GM23248 (cell line): ENCODE measurements at regions not wholly inside any gene's neighbourhood (a gene's known extent, or its start where the extent isn't known, plus 50 kb on each side); places are given as distances from the start of the nearest gene placed in this dataset.
A peak's percentile ranks its signal among the peaks of the same experiment; 100 is the strongest.

Experiments used
- DNase-seq: peaks from one replicate; pipeline ENCODE4 v3.0.0-alpha.2; 2015
- H2AFZ ChIP-seq: fragments of 200-600 bp; sonication (generic); 2 replicates; pipeline ENCODE4 v1.6.1; 2016; ENCODE audit warnings: antibody characterized with exemption
- H3F3A ChIP-seq: fragments of 200-600 bp; sonication (generic); 2 replicates; pipeline ENCODE4 v1.6.1; 2016; ENCODE audit warnings: mild to moderate bottlenecking, antibody characterized with exemption, mixed run types; ENCODE audit not compliant: insufficient read depth
- H3K27ac ChIP-seq: fragments of 200-600 bp; sonication (generic); 2 replicates; pipeline ENCODE4 v1.5.1; 2016; ENCODE audit warnings: mild to moderate bottlenecking
- H3K27me3 ChIP-seq: fragments of 200-600 bp; sonication (generic); replicated peaks from 2 replicates; pipeline ENCODE4 v1.6.1; 2016; ENCODE audit warnings: mild to moderate bottlenecking; ENCODE audit not compliant: insufficient read depth
- H3K36me3 ChIP-seq: fragments of 200-600 bp; sonication (generic); 2 replicates; pipeline ENCODE4 v1.6.1; 2016; ENCODE audit warnings: low read depth, mild to moderate bottlenecking
- H3K4me1 ChIP-seq: fragments of 200-600 bp; sonication (generic); 2 replicates; pipeline ENCODE4 v1.6.1; 2016; ENCODE audit warnings: mild to moderate bottlenecking; ENCODE audit not compliant: insufficient read depth
- H3K4me2 ChIP-seq: fragments of 200-600 bp; sonication (generic); one replicate; pipeline ENCODE4 v1.6.1; 2016; ENCODE audit warnings: mild to moderate bottlenecking; ENCODE audit not compliant: unreplicated experiment
- H3K4me3 ChIP-seq: fragments of 200-600 bp; sonication (generic); 2 replicates; pipeline ENCODE4 v1.5.1; 2016; ENCODE audit warnings: mild to moderate bottlenecking
- H3K79me2 ChIP-seq: fragments of 200-600 bp; sonication (generic); 2 replicates; pipeline ENCODE4 v1.6.1; 2016; ENCODE audit warnings: mild to moderate bottlenecking; ENCODE audit not compliant: insufficient read depth
- H3K9ac ChIP-seq: fragments of 200-600 bp; sonication (generic); 2 replicates; pipeline ENCODE4 v1.6.1; 2016; ENCODE audit warnings: mild to moderate bottlenecking
- H3K9me2 ChIP-seq: fragments of 200-600 bp; sonication (generic); 2 replicates; pipeline ENCODE4 v1.6.1; 2016; ENCODE audit warnings: mixed run types, mild to moderate bottlenecking, moderate library complexity; ENCODE audit not compliant: insufficient read depth
- H3K9me3 ChIP-seq: fragments of 200-600 bp; sonication (generic); one replicate; pipeline ENCODE4 v1.6.1; 2017; ENCODE audit warnings: low read depth
- H4K20me1 ChIP-seq: fragments of 200-600 bp; sonication (generic); 2 replicates; pipeline ENCODE4 v1.6.0; 2016; ENCODE audit not compliant: insufficient read depth
- EZH2 ChIP-seq: fragments of 200-600 bp; sonication (generic); IDR thresholded peaks from 2 replicates; pipeline ENCODE4 v1.6.1; 2018; ENCODE audit warnings: antibody characterized with exemption, mild to moderate bottlenecking; ENCODE audit not compliant: insufficient read depth, poor library complexity, severe bottlenecking
- EZH2phosphoT487 ChIP-seq: fragments of 200-600 bp; sonication (generic); IDR thresholded peaks from 2 replicates; pipeline ENCODE4 v1.6.1; 2018; ENCODE audit warnings: antibody characterized with exemption, moderate library complexity, mild to moderate bottlenecking, low read depth; ENCODE audit not compliant: insufficient read depth
- WGBS, 2 experiments: methylation state at CpG; one replicate each; pipeline ENCODE4 v1.1.6; 2015 to 2017; ENCODE audit warnings: low lambda C conversion rate in 2 of 2, low coverage in 1 of 2; ENCODE audit errors: missing lambda C conversion rate in 2 of 2; 5-methylcytosine and 5-hydroxymethylcytosine counted together
- in situ Hi-C: fragments of 300-500 bp; cut with MboI; formaldehyde crosslinking; loops from 2 replicates; pipeline ENCODE4 v1.15.0; 2020

- Histone ChIP-seq H3F3A (no peaks in the 10 kb centered on the region), H3K4me2 (no peak overlapping the region)
- TF ChIP-seq EZH2phosphoT487, result no peak
- TF ChIP-seq EZH2, result no peak
Observed at GRCh38 chr4:151567056-151567455, 158.1 kb downstream of the FHIP1A start.

DNA sequence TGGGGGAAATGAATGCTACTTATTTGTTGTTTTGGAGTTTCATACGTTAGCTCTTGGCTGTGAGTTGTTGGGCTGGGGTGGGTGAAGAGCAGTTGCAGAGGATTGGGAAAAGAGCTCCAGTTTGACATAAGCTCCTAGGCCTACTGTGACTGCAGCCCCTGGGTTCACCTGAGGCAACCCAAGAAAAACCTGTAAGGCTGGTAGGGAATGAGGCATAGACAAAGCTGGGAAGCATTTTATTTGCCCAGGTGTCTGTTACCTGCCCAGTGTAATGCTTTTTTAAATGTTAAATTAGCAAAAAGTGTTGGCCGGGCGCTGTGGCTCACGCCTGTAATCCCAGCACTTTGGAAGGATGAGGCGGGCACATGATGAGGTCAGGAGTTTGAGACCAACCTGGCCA is 160.0 kb downstream of the FHIP1A start:
- 73 to 81% methylated on average over 5 of the region's 5 CpGs for WGBS, 2 experiments
- H3F3A ChIP-seq, result no peaks in the 10 kb centered on the region
- no peak overlapping the region for H3K27ac ChIP-seq
- H3K9ac ChIP-seq, result no peak overlapping the region
- H3K4me3 ChIP-seq, result no peak overlapping the region
- no peaks in the 10 kb centered on the region for H3K9me3 ChIP-seq
- H3K36me3 ChIP-seq, result no peaks in the 10 kb centered on the region
- TF ChIP-seq EZH2phosphoT487 (no peak), EZH2 (no peak)
- no peaks in the 10 kb centered on the region for H3K27me3 ChIP-seq
- no peak for DNase-seq
- in situ Hi-C loops, result no loop called here
- H2AFZ ChIP-seq, result no peak overlapping the region
- no peaks in the 10 kb centered on the region for H4K20me1 ChIP-seq
- no peaks in the 10 kb centered on the region for H3K9me2 ChIP-seq
- H3K79me2 ChIP-seq, result no peaks in the 10 kb centered on the region
- no peaks in the 10 kb centered on the region for H3K4me1 ChIP-seq
- H3K4me2 ChIP-seq, result no peak overlapping the region

More at GRCh38 chr4:151567056-151567455, 158.1 kb downstream of the FHIP1A start:
- no peaks in the 10 kb centered on the region for H3K27me3 ChIP-seq
- no peaks in the 10 kb centered on the region for H3K9me3 ChIP-seq
- WGBS, 2 experiments, result 48 to 58% methylated on average over 4 of the region's 4 CpGs
- no peak for DNase-seq
- H3K4me3 ChIP-seq, result no peak overlapping the region
- H4K20me1 ChIP-seq, result no peaks in the 10 kb centered on the region
- no peaks in the 10 kb centered on the region for H3K9me2 ChIP-seq
- in situ Hi-C loops, result no loop called here
- H3K4me1 ChIP-seq, result no peaks in the 10 kb centered on the region
- H3K79me2 ChIP-seq, result no peaks in the 10 kb centered on the region
- no peak overlapping the region for H2AFZ ChIP-seq
- no peaks in the 10 kb centered on the region for H3K36me3 ChIP-seq
- no peak overlapping the region for H3K27ac ChIP-seq
- H3K9ac ChIP-seq, result no peak overlapping the region

DNA sequence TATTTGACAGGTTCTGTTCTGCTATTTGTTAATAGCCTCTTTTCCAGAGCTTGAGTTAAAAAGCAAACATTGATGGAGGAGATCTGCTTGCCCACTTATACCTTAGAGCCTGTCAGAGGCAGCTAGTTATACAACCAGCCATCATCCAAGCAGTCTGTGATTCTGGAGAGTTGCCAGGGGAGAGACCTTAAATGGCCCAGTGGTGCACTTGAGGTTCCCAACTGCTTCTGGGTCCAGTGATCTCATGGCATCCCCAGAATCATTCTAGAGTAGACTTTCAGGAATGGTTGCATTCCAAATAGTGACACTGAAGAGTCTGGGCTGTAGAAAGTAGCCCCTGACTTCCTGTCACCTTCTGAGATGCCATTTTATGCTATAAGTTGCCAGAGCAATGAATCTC is 160.7 kb downstream of the FHIP1A start:
- Histone ChIP-seq H3K27ac (no peak overlapping the region), H3K79me2 (no peaks in the 10 kb centered on the region), H3K4me3 (no peak overlapping the region), H3K9ac (no peak overlapping the region), H3K27me3 (no peaks in the 10 kb centered on the region), H3K4me2 (no peak overlapping the region), H3K4me1 (no peaks in the 10 kb centered on the region), H3K36me3 (no peaks in the 10 kb centered on the region), H3K9me3 (no peaks in the 10 kb centered on the region), H3F3A (no peaks in the 10 kb centered on the region), H2AFZ (no peak overlapping the region), H4K20me1 (no peaks in the 10 kb centered on the region), H3K9me2 (no peaks in the 10 kb centered on the region)
- DNase-seq, result no peak
- in situ Hi-C loops, result no loop called here
- no peak for TF ChIP-seq EZH2phosphoT487
- no peak for TF ChIP-seq EZH2

DNA sequence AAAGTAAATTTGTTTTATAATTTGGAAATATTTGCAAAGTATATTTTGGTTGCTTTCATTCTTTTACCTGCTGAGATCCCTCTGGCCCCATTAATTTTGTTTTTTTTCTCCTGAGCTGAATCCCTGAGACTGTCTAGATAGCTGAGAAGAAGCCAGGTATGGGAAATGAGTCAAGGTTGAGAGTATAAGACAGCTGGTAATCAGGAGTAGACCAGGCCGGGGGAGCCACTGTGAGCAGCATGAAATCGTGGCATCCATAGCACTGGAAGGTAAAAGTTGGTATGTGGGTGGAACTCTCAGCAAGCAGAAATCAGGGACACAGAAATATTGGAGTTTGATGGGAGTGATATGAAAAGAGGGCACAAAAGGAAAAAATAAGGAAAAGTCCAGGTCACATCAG is 164.5 kb downstream of the FHIP1A start:
- Histone ChIP-seq H4K20me1 (no peaks in the 10 kb centered on the region), H3K9me3 (no peaks in the 10 kb centered on the region), H3K9ac (no peak overlapping the region), H3K27me3 (no peaks in the 10 kb centered on the region), H3F3A (no peaks in the 10 kb centered on the region), H3K27ac (no peak overlapping the region), H3K36me3 (no peaks in the 10 kb centered on the region), H3K79me2 (no peaks in the 10 kb centered on the region), H2AFZ (no peak overlapping the region), H3K4me2 (no peak overlapping the region), H3K4me1 (no peaks in the 10 kb centered on the region), H3K4me3 (no peak overlapping the region), H3K9me2 (no peaks in the 10 kb centered on the region)
- 92 to 95% methylated on average over 2 of the region's 2 CpGs for WGBS, 2 experiments
- DNase-seq, result no peak
- TF ChIP-seq EZH2 (no peak), EZH2phosphoT487 (no peak)
- in situ Hi-C loops, result no loop called here

GRCh38 chr4:151573945-151574344 is 165.0 kb downstream of the FHIP1A start:
- no peaks in the 10 kb centered on the region for H3K9me3 ChIP-seq
- H2AFZ ChIP-seq, result no peak overlapping the region
- in situ Hi-C loops, result no loop called here
- peak; percentile 28 for DNase-seq
- no peak overlapping the region for H3K4me2 ChIP-seq
- H3K27me3 ChIP-seq, result no peaks in the 10 kb centered on the region
- H3K4me1 ChIP-seq, result no peaks in the 10 kb centered on the region
- 93 to 100% methylated on average over 1 of the region's 1 CpG for WGBS, 2 experiments
- H3F3A ChIP-seq, result no peaks in the 10 kb centered on the region
- no peak overlapping the region for H3K9ac ChIP-seq
- TF ChIP-seq EZH2phosphoT487 (no peak), EZH2 (no peak)
- H3K9me2 ChIP-seq, result no peaks in the 10 kb centered on the region
- no peaks in the 10 kb centered on the region for H3K79me2 ChIP-seq
- no peak overlapping the region for H3K4me3 ChIP-seq
- no peaks in the 10 kb centered on the region for H4K20me1 ChIP-seq
- no peaks in the 10 kb centered on the region for H3K36me3 ChIP-seq
- H3K27ac ChIP-seq, result no peak overlapping the region
